ENCODE measurements at regions not wholly inside any gene's neighbourhood (a gene's known extent, or its start where the extent isn't known, plus 50 kb on each side); places are given as distances from the start of the nearest gene placed in this dataset.
A peak's percentile ranks its signal among the peaks of the same experiment; 100 is the strongest.

DNA sequence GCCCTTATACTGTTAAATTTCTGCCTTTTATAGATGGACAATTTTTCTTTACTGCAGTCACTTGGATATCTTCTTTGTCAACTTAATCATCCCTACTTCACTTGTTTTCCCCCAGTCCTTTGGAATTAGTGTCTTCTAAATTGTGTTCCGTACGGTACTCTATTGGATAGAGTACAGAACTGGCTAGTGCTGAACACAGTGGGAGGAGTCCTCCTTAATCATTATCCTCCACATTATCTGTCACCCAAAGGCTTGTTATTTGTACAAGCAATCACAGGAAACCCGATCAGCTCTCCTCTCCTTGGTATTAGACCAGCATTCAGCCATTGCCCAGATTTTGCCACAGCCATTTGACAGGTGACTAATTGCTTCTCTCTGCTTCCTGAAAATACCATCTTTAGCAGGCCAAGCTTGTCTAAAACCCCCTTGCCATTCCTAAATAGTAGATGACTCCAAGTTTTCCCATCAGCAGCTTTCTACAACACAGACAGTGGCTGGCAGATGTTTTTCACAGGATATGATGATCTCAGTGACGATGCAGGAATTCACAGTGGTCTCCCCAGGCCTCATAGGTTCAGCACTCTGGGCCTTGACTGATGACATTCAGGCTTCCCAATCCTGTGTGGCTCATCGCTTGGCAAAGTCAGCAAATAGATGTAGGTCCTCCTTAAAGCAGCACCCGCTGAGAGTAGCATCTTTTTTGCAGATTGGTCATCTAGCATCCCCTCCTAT lies 216.0 kb upstream of the RGS6 start:
- no peaks in the 10 kb centered on the region for H3K9me3 ChIP-seq (ENCODE audit: control extremely low read depth in 1 of 5, control insufficient read depth in 4 of 5, insufficient read depth in 2 of 5, low read depth in 1 of 5, low read length in 4 of 5)
- no peak overlapping the region for H3K4me3 ChIP-seq (ENCODE audit: control insufficient read depth in 1 of 7, extremely low read depth in 1 of 7, insufficient read depth in 4 of 7, low read depth in 2 of 7, low read length in 6 of 7)
- ChIA-PET CTCF (interaction anchor here (1.0 to 1.4 kb wide), 2 partner anchors 12 to 38 kb away, joined by 3 read pairs; no protein-coding TSS in a partner anchor), POLR2A (no interaction called here)
- no peak overlapping the region for H3K27ac ChIP-seq (ENCODE audit: insufficient read depth in 1 of 2, low read depth in 1 of 2, low read length in 2 of 2, poor library complexity in 1 of 2, severe bottlenecking in 2 of 2)
- 94% methylated on average over 4 of the region's 6 CpGs for WGBS (ENCODE audit: insufficient coverage)
- peaks cover 0 to 2% (median 0%) of the 10 kb centered on the region in 4 experiments for H3K36me3 ChIP-seq (ENCODE audit: control insufficient read depth in 4 of 4, insufficient read depth in 4 of 4, low read length in 3 of 4)
- H3K27me3 ChIP-seq (replicated peaks in 2 of 5; ENCODE audit: control insufficient read depth in 4 of 5, insufficient read depth in 5 of 5, low read length in 4 of 5) = no peaks in the 10 kb centered on the region
- H3K4me1 ChIP-seq (ENCODE audit: control extremely low read depth in 1 of 4, control insufficient read depth in 4 of 4, insufficient read depth in 4 of 4, low read length in 3 of 4) = no peaks in the 10 kb centered on the region
- DNase-seq = no peak

DNA sequence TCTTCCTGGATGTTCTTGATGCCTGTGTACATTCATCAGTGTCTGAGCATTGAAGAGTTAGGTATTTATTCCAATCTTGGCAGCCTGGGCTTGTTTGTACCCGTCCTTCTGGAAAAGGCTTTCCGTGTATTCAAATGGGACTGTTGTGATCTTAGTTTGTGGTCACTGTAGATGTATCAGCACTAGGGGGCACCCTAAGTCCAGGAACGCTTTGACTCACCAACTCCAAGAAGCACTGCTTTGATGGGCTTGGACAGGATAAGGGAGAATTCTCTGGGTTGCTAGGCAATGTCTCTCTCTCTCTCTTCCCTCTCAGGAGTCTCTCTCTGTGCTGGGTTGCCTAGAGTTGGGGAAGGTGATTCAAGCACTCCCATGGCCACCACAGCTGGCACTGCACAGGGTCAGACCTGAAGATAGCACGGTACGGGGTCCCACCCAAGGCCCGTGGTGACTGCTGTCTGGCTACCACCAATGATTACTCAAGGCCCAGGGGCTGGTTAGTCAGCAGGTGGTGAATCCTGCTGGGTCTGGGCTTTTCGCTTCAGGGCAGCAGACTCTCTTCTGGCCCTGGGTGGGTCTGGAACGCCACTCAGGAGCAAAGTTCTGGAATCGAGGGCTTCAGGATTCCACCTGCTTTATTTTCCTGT lies 211.1 kb upstream of the RGS6 start:
- no peaks in the 10 kb centered on the region for H3K9me3 ChIP-seq (ENCODE audit: control extremely low read depth in 1 of 5, control insufficient read depth in 4 of 5, insufficient read depth in 2 of 5, low read depth in 1 of 5, low read length in 4 of 5)
- ChIA-PET CTCF (interaction anchor here (0.6 to 1.7 kb wide), 3 partner anchors 31 to 583 kb away, joined by 3 read pairs; no protein-coding TSS in a partner anchor), POLR2A (no interaction called here)
- H3K36me3 ChIP-seq (ENCODE audit: control insufficient read depth in 4 of 4, insufficient read depth in 4 of 4, low read length in 3 of 4) = peaks cover 0 to 12% (median 8%) of the 10 kb centered on the region in 4 experiments
- H3K27me3 ChIP-seq (replicated peaks in 2 of 5; ENCODE audit: control insufficient read depth in 4 of 5, insufficient read depth in 5 of 5, low read length in 4 of 5) = no peaks in the 10 kb centered on the region
- no peaks in the 10 kb centered on the region for H3K4me1 ChIP-seq (ENCODE audit: control extremely low read depth in 1 of 4, control insufficient read depth in 4 of 4, insufficient read depth in 4 of 4, low read length in 3 of 4)
- peak; percentile 24 to 51 (median 47) for DNase-seq
- H3K27ac ChIP-seq (ENCODE audit: insufficient read depth in 1 of 2, low read depth in 1 of 2, low read length in 2 of 2, poor library complexity in 1 of 2, severe bottlenecking in 2 of 2) = no peak overlapping the region
- WGBS (ENCODE audit: insufficient coverage) = 98% methylated on average over 8 of the region's 9 CpGs
- no peak overlapping the region for H3K4me3 ChIP-seq (ENCODE audit: control insufficient read depth in 1 of 7, extremely low read depth in 1 of 7, insufficient read depth in 4 of 7, low read depth in 2 of 7, low read length in 6 of 7)

DNA sequence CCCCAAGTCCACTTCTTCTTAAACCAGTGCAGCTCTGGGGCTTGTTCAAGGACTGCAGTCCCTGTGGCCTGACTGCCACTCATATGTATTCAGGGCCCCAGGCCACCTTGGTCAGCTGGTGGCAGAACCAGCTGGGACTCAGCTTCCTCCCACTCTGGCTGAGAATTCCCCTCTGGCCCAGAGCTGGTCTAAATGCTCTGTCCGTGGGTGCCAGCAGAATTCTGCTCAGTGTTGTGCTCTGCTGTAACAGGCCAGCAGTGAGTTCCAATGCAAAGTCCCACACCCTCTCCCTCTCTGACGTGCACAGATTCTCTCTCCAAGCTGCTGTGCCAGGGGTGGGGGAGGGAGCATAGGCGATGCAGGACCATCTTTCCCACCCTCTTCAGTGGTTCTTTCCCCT lies 210.4 kb upstream of the RGS6 start:
- H3K4me3 ChIP-seq (ENCODE audit: control insufficient read depth in 1 of 7, extremely low read depth in 1 of 7, insufficient read depth in 4 of 7, low read depth in 2 of 7, low read length in 6 of 7) = no peak overlapping the region
- WGBS (ENCODE audit: insufficient coverage) = 96% methylated on average over 3 of the region's 3 CpGs
- no peak overlapping the region for H3K27ac ChIP-seq (ENCODE audit: insufficient read depth in 1 of 2, low read depth in 1 of 2, low read length in 2 of 2, poor library complexity in 1 of 2, severe bottlenecking in 2 of 2)
- CTCF ChIA-PET = no interaction called here
- no peaks in the 10 kb centered on the region for H3K27me3 ChIP-seq (replicated peaks in 2 of 5; ENCODE audit: control insufficient read depth in 4 of 5, insufficient read depth in 5 of 5, low read length in 4 of 5)
- H3K4me1 ChIP-seq (ENCODE audit: control extremely low read depth in 1 of 4, control insufficient read depth in 4 of 4, insufficient read depth in 4 of 4, low read length in 3 of 4) = no peaks in the 10 kb centered on the region
- H3K36me3 ChIP-seq (ENCODE audit: control insufficient read depth in 4 of 4, insufficient read depth in 4 of 4, low read length in 3 of 4) = peaks cover 1 to 12% (median 8%) of the 10 kb centered on the region in 4 experiments
- no peaks in the 10 kb centered on the region for H3K9me3 ChIP-seq (ENCODE audit: control extremely low read depth in 1 of 5, control insufficient read depth in 4 of 5, insufficient read depth in 2 of 5, low read depth in 1 of 5, low read length in 4 of 5)
- DNase-seq = no peak
- POLR2A ChIA-PET = no interaction called here

DNA sequence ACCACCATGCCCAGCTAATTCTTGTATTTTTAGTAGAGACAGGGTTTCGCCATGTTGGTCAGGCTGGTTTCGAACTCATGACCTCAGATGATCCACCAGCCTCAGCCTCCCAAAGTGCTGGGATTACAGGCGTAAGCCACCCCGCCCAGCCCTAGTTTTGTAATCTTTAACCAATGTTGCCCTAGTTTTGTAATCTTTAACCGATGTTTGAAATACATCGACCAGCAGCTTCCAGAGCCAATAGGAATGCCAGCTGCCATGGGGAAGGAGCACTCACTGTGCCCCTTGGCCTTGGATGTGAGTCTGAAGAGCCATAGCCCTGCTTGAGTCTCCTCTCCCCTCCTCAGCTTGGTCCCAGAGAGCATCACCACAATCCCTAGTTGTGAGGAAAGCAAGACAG lies 209.3 kb upstream of the RGS6 start:
- Histone ChIP-seq H3K27me3 (replicated peaks in 2 of 5; ENCODE audit: control insufficient read depth in 4 of 5, insufficient read depth in 5 of 5, low read length in 4 of 5) (no peaks in the 10 kb centered on the region), H3K27ac (ENCODE audit: insufficient read depth in 1 of 2, low read depth in 1 of 2, low read length in 2 of 2, poor library complexity in 1 of 2, severe bottlenecking in 2 of 2) (no peak overlapping the region), H3K36me3 (ENCODE audit: control insufficient read depth in 4 of 4, insufficient read depth in 4 of 4, low read length in 3 of 4) (peaks cover 2 to 16% (median 8%) of the 10 kb centered on the region in 4 experiments), H3K4me3 (ENCODE audit: control insufficient read depth in 1 of 7, extremely low read depth in 1 of 7, insufficient read depth in 4 of 7, low read depth in 2 of 7, low read length in 6 of 7) (no peak overlapping the region), H3K4me1 (ENCODE audit: control extremely low read depth in 1 of 4, control insufficient read depth in 4 of 4, insufficient read depth in 4 of 4, low read length in 3 of 4) (no peaks in the 10 kb centered on the region), H3K9me3 (ENCODE audit: control extremely low read depth in 1 of 5, control insufficient read depth in 4 of 5, insufficient read depth in 2 of 5, low read depth in 1 of 5, low read length in 4 of 5) (no peaks in the 10 kb centered on the region)
- no peak for DNase-seq
- ChIA-PET CTCF (interaction anchor here (0.7 kb wide), 1 partner anchor 211 kb away, joined by 3 read pairs; no protein-coding TSS in a partner anchor), POLR2A (no interaction called here)
- WGBS (ENCODE audit: insufficient coverage) = 99% methylated on average over 6 of the region's 6 CpGs

DNA sequence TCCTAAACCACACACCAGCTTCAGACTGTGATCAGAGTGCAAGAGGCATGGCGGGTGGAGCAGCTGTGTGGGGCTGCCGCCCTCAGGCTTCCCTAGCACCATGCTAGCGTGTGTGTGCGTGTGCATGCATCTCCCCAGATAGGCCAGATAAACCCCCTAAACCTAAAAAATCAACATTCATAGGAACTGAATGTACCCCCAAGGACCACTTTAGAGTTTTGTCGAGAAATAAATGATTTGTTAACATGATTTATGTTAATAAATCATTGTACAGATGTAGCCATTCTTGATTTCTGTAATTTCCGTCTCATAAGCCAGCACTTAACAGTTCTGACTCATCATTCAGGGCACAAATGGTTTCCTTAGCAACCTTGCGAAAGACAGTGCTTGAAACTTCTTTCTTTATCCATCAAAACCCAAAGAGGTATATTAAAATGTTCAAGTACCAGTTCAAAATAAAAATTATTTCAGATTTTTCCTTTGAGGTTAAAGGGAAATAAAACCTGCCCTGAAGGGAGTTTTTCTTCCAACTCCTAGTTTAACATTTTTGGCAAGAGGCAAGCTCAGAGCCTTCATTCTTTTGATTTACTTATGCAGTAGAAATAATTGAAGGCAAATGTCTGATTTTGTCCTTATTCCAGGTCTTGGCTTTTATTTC lies 206.2 kb upstream of the RGS6 start:
- CTCF ChIA-PET = interaction anchor here (1.7 kb wide), 1 partner anchor 27 kb away, joined by 4 read pairs; no protein-coding TSS in a partner anchor

DNA sequence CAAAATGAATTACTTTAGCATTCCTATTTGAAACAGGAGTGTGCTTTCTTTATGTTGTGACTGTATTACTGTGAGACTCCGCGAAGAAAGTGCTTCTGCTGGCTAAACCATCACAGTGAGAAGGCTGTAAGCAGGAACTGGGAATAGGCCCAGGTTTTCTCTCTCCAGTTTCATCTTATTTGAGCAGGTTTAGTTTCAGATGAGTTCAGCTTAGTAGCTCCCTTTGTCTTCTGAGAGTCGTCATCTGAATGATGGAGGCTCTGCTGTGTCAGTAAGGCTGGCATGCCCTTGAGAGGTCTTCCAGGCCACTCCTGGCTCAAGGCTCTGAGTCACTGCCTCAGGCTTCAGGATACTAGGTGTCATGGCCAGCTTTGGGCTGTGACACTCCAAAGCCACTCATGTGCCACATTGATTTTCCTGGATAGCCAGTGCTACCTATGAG lies 205.6 kb upstream of the RGS6 start:
- ChIA-PET CTCF (interaction anchor here (0.6 to 1.7 kb wide), 3 partner anchors 19 to 550 kb away, joined by 3 to 4 read pairs (median 3); no protein-coding TSS in a partner anchor), POLR2A (interaction anchor here (0.6 kb wide), 1 partner anchor 11 kb away, joined by 8 read pairs; no protein-coding TSS in a partner anchor)
- no peak for DNase-seq
- Histone ChIP-seq H3K9me3 (ENCODE audit: control extremely low read depth in 1 of 5, control insufficient read depth in 4 of 5, insufficient read depth in 2 of 5, low read depth in 1 of 5, low read length in 4 of 5) (no peaks in the 10 kb centered on the region), H3K4me1 (ENCODE audit: control extremely low read depth in 1 of 4, control insufficient read depth in 4 of 4, insufficient read depth in 4 of 4, low read length in 3 of 4) (no peaks in the 10 kb centered on the region), H3K27ac (ENCODE audit: insufficient read depth in 1 of 2, low read depth in 1 of 2, low read length in 2 of 2, poor library complexity in 1 of 2, severe bottlenecking in 2 of 2) (no peak overlapping the region), H3K36me3 (ENCODE audit: control insufficient read depth in 4 of 4, insufficient read depth in 4 of 4, low read length in 3 of 4) (peaks cover 4 to 17% (median 12%) of the 10 kb centered on the region in 4 experiments), H3K4me3 (ENCODE audit: control insufficient read depth in 1 of 7, extremely low read depth in 1 of 7, insufficient read depth in 4 of 7, low read depth in 2 of 7, low read length in 6 of 7) (no peak overlapping the region), H3K27me3 (replicated peaks in 2 of 5; ENCODE audit: control insufficient read depth in 4 of 5, insufficient read depth in 5 of 5, low read length in 4 of 5) (no peaks in the 10 kb centered on the region)
- 100% methylated on average over 3 of the region's 3 CpGs for WGBS (ENCODE audit: insufficient coverage)

More for the DNA sequence above, 206.2 kb upstream of the RGS6 start:
- H3K9me3 ChIP-seq (ENCODE audit: control extremely low read depth in 1 of 5, control insufficient read depth in 4 of 5, insufficient read depth in 2 of 5, low read depth in 1 of 5, low read length in 4 of 5) = no peaks in the 10 kb centered on the region
- peaks cover 2 to 17% (median 12%) of the 10 kb centered on the region in 4 experiments for H3K36me3 ChIP-seq (ENCODE audit: control insufficient read depth in 4 of 4, insufficient read depth in 4 of 4, low read length in 3 of 4)
- peak in 1 of 3 donors; percentile 22 for DNase-seq
- H3K27me3 ChIP-seq (replicated peaks in 2 of 5; ENCODE audit: control insufficient read depth in 4 of 5, insufficient read depth in 5 of 5, low read length in 4 of 5) = no peaks in the 10 kb centered on the region
- POLR2A ChIA-PET = no interaction called here
- no peaks in the 10 kb centered on the region for H3K4me1 ChIP-seq (ENCODE audit: control extremely low read depth in 1 of 4, control insufficient read depth in 4 of 4, insufficient read depth in 4 of 4, low read length in 3 of 4)
- no peak overlapping the region for H3K4me3 ChIP-seq (ENCODE audit: control insufficient read depth in 1 of 7, extremely low read depth in 1 of 7, insufficient read depth in 4 of 7, low read depth in 2 of 7, low read length in 6 of 7)
- 100% methylated on average over 1 of the region's 7 CpGs for WGBS (ENCODE audit: insufficient coverage)
- H3K27ac ChIP-seq (ENCODE audit: insufficient read depth in 1 of 2, low read depth in 1 of 2, low read length in 2 of 2, poor library complexity in 1 of 2, severe bottlenecking in 2 of 2) = no peak overlapping the region
